Stimulated activated naive B cell treated with anti-CD40 and anti-IgM and Interleukin-4, amounts not matched to agents 10 μg/mL and 1 μg/mL and 100 μg/mL, for 72 hours (primary cell): ENCODE measurements at regions not wholly inside any gene's neighbourhood (a gene's known extent, or its start where the extent isn't known, plus 50 kb on each side); places are given as distances from the start of the nearest gene placed in this dataset.

Experiments
- ATAC-seq, 2 donors: fragments of 150-1000 bp; cut with Tn5 transposase; replicated peaks; 2 replicates each; pipeline ENCODE4 v1.10.0; 2021; ENCODE audit warnings: moderate library complexity in 1 of 2
- DNase-seq: peaks from one replicate; pipeline ENCODE4 v3.0.0; 2021
- H3K27ac Mint-ChIP-seq: one replicate; pipeline ENCODE4 v1.8.0; 2022; ENCODE audit warnings: mild to moderate bottlenecking, mixed read lengths
- H3K27me3 Mint-ChIP-seq, 2 donors: one replicate each; pipeline ENCODE4 v1.8.0; 2022; ENCODE audit warnings: mixed read lengths in 2 of 2
- H3K36me3 Mint-ChIP-seq, 2 donors: one replicate each; pipeline ENCODE4 v1.8.0; 2022; ENCODE audit warnings: mixed read lengths in 2 of 2, mild to moderate bottlenecking in 1 of 2
- H3K4me1 Mint-ChIP-seq, 2 donors: one replicate each; pipeline ENCODE4 v1.8.0; 2022; ENCODE audit warnings: mixed read lengths in 2 of 2, mild to moderate bottlenecking in 1 of 2
- H3K4me3 Mint-ChIP-seq, 2 donors: one replicate each; pipeline ENCODE4 v1.8.0; 2022; ENCODE audit warnings: mild to moderate bottlenecking in 2 of 2, mixed read lengths in 2 of 2, moderate library complexity in 1 of 2
- H3K9me3 Mint-ChIP-seq, 2 donors: one replicate each; pipeline ENCODE4 v1.8.0; 2022; ENCODE audit warnings: mixed read lengths in 2 of 2, mild to moderate bottlenecking in 1 of 2

GRCh38 chr15:70411143-70411863, 313.6 kb upstream of the TLE3 start:
- H3K27me3 Mint-ChIP-seq, result peaks cover 15 to 27% of the 10 kb centered on the region in 2 donors
- peaks cover 1 to 8% of the 10 kb centered on the region in 2 donors for H3K36me3 Mint-ChIP-seq
- ATAC-seq (no peak), DNase-seq (no peak)
- H3K27ac Mint-ChIP-seq, result no peak overlapping the region
- no peak overlapping the region for H3K4me3 Mint-ChIP-seq
- peaks cover 4 to 9% of the 10 kb centered on the region in 2 donors for H3K4me1 Mint-ChIP-seq
- peaks cover 2 to 13% of the 10 kb centered on the region in 2 donors for H3K9me3 Mint-ChIP-seq

- DNase-seq, result no peak
- peaks cover 4 to 9% of the 10 kb centered on the region in 2 donors for H3K4me1 Mint-ChIP-seq
- H3K4me3 Mint-ChIP-seq, result no peak overlapping the region
- H3K9me3 Mint-ChIP-seq, result peaks cover 5 to 10% of the 10 kb centered on the region in 2 donors
- peaks cover 11 to 25% of the 10 kb centered on the region in 2 donors for H3K27me3 Mint-ChIP-seq
- peaks cover 1 to 8% of the 10 kb centered on the region in 2 donors for H3K36me3 Mint-ChIP-seq
- no peak for ATAC-seq
- H3K27ac Mint-ChIP-seq, result no peak overlapping the region
Measured at GRCh38 chr15:70410371-70410985, 312.8 kb upstream of the TLE3 start.

GRCh38 chr15:70409388-70409787, 311.7 kb upstream of the TLE3 start:
- H3K4me1 Mint-ChIP-seq, result peaks cover 4 to 9% of the 10 kb centered on the region in 2 donors
- H3K9me3 Mint-ChIP-seq, result peaks cover 5 to 10% of the 10 kb centered on the region in 2 donors
- DNase-seq, result no peak
- H3K4me3 Mint-ChIP-seq, result no peak overlapping the region
- ATAC-seq, result no peak
- H3K27me3 Mint-ChIP-seq, result peaks cover 11 to 26% of the 10 kb centered on the region in 2 donors
- H3K36me3 Mint-ChIP-seq, result peaks cover 1 to 8% of the 10 kb centered on the region in 2 donors
- H3K27ac Mint-ChIP-seq, result no peak overlapping the region

- Mint-ChIP-seq H3K4me1 (peaks cover 4 to 5% of the 10 kb centered on the region in 2 donors), H3K27ac (no peak overlapping the region), H3K36me3 (peaks cover 1 to 8% of the 10 kb centered on the region in 2 donors), H3K9me3 (peaks cover 5 to 10% of the 10 kb centered on the region in 2 donors), H3K27me3 (peaks cover 5 to 25% of the 10 kb centered on the region in 2 donors), H3K4me3 (no peak overlapping the region)
- no peak for DNase-seq
- no peak for ATAC-seq
Measured at GRCh38 chr15:70407955-70408354, 310.2 kb upstream of the TLE3 start.

GRCh38 chr15:70407336-70407670, 309.6 kb upstream of the TLE3 start:
- Mint-ChIP-seq H3K9me3 (peaks cover 5 to 10% of the 10 kb centered on the region in 2 donors), H3K4me3 (no peak overlapping the region), H3K36me3 (peaks cover 1 to 8% of the 10 kb centered on the region in 2 donors), H3K27ac (no peak overlapping the region), H3K4me1 (peaks cover 4 to 5% of the 10 kb centered on the region in 2 donors), H3K27me3 (peaks cover 11 to 29% of the 10 kb centered on the region in 2 donors)
- no peak for ATAC-seq
- no peak for DNase-seq

- no peak for ATAC-seq
- no peak overlapping the region for H3K27ac Mint-ChIP-seq
- H3K27me3 Mint-ChIP-seq, result peaks cover 16 to 30% of the 10 kb centered on the region in 2 donors
- peaks cover 4 to 5% of the 10 kb centered on the region in 2 donors for H3K4me1 Mint-ChIP-seq
- DNase-seq, result no peak
- H3K9me3 Mint-ChIP-seq, result peaks cover 5 to 10% of the 10 kb centered on the region in 2 donors
- H3K36me3 Mint-ChIP-seq, result peaks cover 1 to 8% of the 10 kb centered on the region in 2 donors
- H3K4me3 Mint-ChIP-seq, result no peak overlapping the region
Measured at GRCh38 chr15:70406617-70407335, 309.1 kb upstream of the TLE3 start.

GRCh38 chr15:70401709-70402108, 304.0 kb upstream of the TLE3 start:
- no peaks in the 10 kb centered on the region for H3K36me3 Mint-ChIP-seq
- peaks cover 10 to 16% of the 10 kb centered on the region in 2 donors for H3K4me1 Mint-ChIP-seq
- peaks cover 0 to 2% of the 10 kb centered on the region in 2 donors for H3K9me3 Mint-ChIP-seq
- no peak overlapping the region for H3K27ac Mint-ChIP-seq
- DNase-seq, result no peak
- ATAC-seq, result no peak
- H3K4me3 Mint-ChIP-seq, result no peak overlapping the region
- peaks cover 23 to 31% of the 10 kb centered on the region in 2 donors for H3K27me3 Mint-ChIP-seq

- no peak for ATAC-seq
- H3K4me3 Mint-ChIP-seq, result no peak overlapping the region
- H3K27me3 Mint-ChIP-seq, result peaks cover 24 to 36% of the 10 kb centered on the region in 2 donors
- no peaks in the 10 kb centered on the region for H3K36me3 Mint-ChIP-seq
- H3K27ac Mint-ChIP-seq, result no peak overlapping the region
- DNase-seq, result no peak
- peaks cover 0 to 2% of the 10 kb centered on the region in 2 donors for H3K9me3 Mint-ChIP-seq
- peaks cover 10 to 16% of the 10 kb centered on the region in 2 donors for H3K4me1 Mint-ChIP-seq
Measured at GRCh38 chr15:70400766-70401541, 303.2 kb upstream of the TLE3 start.

GRCh38 chr15:70399204-70399603, 301.5 kb upstream of the TLE3 start:
- peaks cover 31 to 54% of the 10 kb centered on the region in 2 donors for H3K27me3 Mint-ChIP-seq
- no peaks in the 10 kb centered on the region for H3K36me3 Mint-ChIP-seq
- no peaks in the 10 kb centered on the region for H3K9me3 Mint-ChIP-seq
- H3K27ac Mint-ChIP-seq, result no peak overlapping the region
- DNase-seq (no peak), ATAC-seq (no peak)
- H3K4me1 Mint-ChIP-seq, result peaks cover 10 to 16% of the 10 kb centered on the region in 2 donors
- no peak overlapping the region for H3K4me3 Mint-ChIP-seq

- H3K27ac Mint-ChIP-seq, result no peak overlapping the region
- ATAC-seq, result no peak
- H3K27me3 Mint-ChIP-seq, result peaks cover 29 to 57% of the 10 kb centered on the region in 2 donors
- H3K4me3 Mint-ChIP-seq, result no peak overlapping the region
- DNase-seq, result no peak
- no peaks in the 10 kb centered on the region for H3K9me3 Mint-ChIP-seq
- H3K36me3 Mint-ChIP-seq, result no peaks in the 10 kb centered on the region
- H3K4me1 Mint-ChIP-seq, result peaks cover 10 to 16% of the 10 kb centered on the region in 2 donors
Measured at GRCh38 chr15:70398694-70399093, 301.0 kb upstream of the TLE3 start.

- H3K4me1 Mint-ChIP-seq, result peaks cover 10 to 16% of the 10 kb centered on the region in 2 donors
- no peak overlapping the region for H3K4me3 Mint-ChIP-seq
- ATAC-seq (no peak), DNase-seq (no peak)
- no peak overlapping the region for H3K27ac Mint-ChIP-seq
- peaks cover 21 to 47% of the 10 kb centered on the region in 2 donors for H3K27me3 Mint-ChIP-seq
- no peaks in the 10 kb centered on the region for H3K9me3 Mint-ChIP-seq
- H3K36me3 Mint-ChIP-seq, result no peaks in the 10 kb centered on the region
Measured at GRCh38 chr15:70396807-70397206, 299.1 kb upstream of the TLE3 start.

GRCh38 chr15:70395164-70395563, 297.4 kb upstream of the TLE3 start:
- H3K4me3 Mint-ChIP-seq, result no peak overlapping the region
- no peak overlapping the region for H3K27ac Mint-ChIP-seq

GRCh38 chr15:70390723-70391122, 293.0 kb upstream of the TLE3 start:
- Mint-ChIP-seq H3K9me3 (peaks cover 0 to 5% of the 10 kb centered on the region in 2 donors), H3K27ac (no peak overlapping the region), H3K4me1 (peaks cover 10 to 22% of the 10 kb centered on the region in 2 donors), H3K4me3 (no peak overlapping the region), H3K36me3 (no peaks in the 10 kb centered on the region), H3K27me3 (peaks cover 7 to 19% of the 10 kb centered on the region in 2 donors)
- DNase-seq (no peak), ATAC-seq (no peak)

More at GRCh38 chr15:70395164-70395563, 297.4 kb upstream of the TLE3 start:
- Mint-ChIP-seq H3K36me3 (no peaks in the 10 kb centered on the region), H3K4me1 (peaks cover 10 to 16% of the 10 kb centered on the region in 2 donors), H3K27me3 (peaks cover 14 to 35% of the 10 kb centered on the region in 2 donors), H3K9me3 (peaks cover 0 to 5% of the 10 kb centered on the region in 2 donors)
- ATAC-seq (no peak), DNase-seq (no peak)

GRCh38 chr15:70387993-70388392, 290.3 kb upstream of the TLE3 start:
- ATAC-seq (no peak), DNase-seq (no peak)
- H3K4me1 Mint-ChIP-seq, result peaks cover 13 to 31% of the 10 kb centered on the region in 2 donors
- H3K9me3 Mint-ChIP-seq, result peaks cover 0 to 5% of the 10 kb centered on the region in 2 donors
- H3K27ac Mint-ChIP-seq, result no peak overlapping the region
- peaks cover 0 to 5% of the 10 kb centered on the region in 2 donors for H3K27me3 Mint-ChIP-seq
- no peaks in the 10 kb centered on the region for H3K36me3 Mint-ChIP-seq
- H3K4me3 Mint-ChIP-seq, result no peak overlapping the region
